NCI-H510A treated with DMSO at 0.1 percent for 48 hours (cell line): ENCODE measurements at regions not wholly inside any gene's neighbourhood (a gene's known extent, or its start where the extent isn't known, plus 50 kb on each side); places are given as distances from the start of the nearest gene placed in this dataset.

ENCODE experiments used
- DNase-seq: peaks from one replicate; lab custom pipeline; 2025; lab: John Stamatoyannopoulos, UW

- no peak for DNase-seq
Measured at GRCh38 chr10:3016016-3016415, 51.3 kb upstream of the PFKP start.

- no peak for DNase-seq
Measured at GRCh38 chr10:3014968-3015367, 52.4 kb upstream of the PFKP start.

DNA sequence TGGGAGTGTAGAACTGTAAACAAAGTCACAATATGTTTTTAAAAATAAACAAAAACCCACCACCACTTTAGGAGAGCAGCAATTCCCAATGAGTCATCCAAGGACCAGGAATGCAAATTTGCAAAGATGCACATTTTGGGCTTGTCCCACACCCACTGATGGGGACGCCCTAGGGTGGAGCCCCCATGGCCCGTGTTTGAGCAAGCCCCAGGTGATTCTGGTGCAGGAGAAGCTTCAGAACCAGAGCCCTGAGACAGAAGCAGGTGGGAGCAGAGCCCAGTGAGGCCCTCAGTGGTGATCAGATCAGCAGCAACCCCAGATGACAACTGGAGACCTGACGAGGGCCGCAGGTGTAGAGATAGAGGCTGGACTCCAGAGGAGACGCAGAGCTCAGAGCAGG is 55.1 kb upstream of the PFKP start:
- no peak for DNase-seq

- DNase-seq, result no peak
Measured at GRCh38 chr10:3010816-3011460, 56.4 kb upstream of the PFKP start.

GRCh38 chr10:3010334-3010733 is 57.0 kb upstream of the PFKP start:
- DNase-seq, result no peak

GRCh38 chr10:3009341-3009740 is 58.0 kb upstream of the PFKP start:
- no peak for DNase-seq

GRCh38 chr10:3008518-3009195 is 58.7 kb upstream of the PFKP start:
- no peak for DNase-seq

GRCh38 chr10:3006607-3007006 is 60.7 kb upstream of the PFKP start:
- no peak for DNase-seq

DNA sequence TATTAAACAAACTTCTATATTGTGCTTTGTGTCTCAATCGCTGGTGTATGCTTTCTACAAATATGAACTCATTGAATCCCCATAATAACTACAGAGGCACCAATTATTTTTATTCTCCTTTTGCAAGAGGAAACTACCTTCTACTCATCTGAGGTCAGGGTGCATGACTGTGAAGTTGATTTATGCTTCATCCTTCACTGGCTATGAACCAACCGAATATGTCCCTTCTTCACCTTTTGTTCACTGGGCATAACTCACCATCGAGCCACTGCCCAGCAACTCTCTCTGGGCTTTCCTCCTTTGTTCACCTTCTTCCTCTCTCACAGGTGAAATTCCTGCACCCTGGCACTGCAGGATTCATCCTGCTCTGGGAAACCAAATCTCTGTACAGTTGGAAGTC is 61.3 kb upstream of the PFKP start:
- no peak for DNase-seq

DNA sequence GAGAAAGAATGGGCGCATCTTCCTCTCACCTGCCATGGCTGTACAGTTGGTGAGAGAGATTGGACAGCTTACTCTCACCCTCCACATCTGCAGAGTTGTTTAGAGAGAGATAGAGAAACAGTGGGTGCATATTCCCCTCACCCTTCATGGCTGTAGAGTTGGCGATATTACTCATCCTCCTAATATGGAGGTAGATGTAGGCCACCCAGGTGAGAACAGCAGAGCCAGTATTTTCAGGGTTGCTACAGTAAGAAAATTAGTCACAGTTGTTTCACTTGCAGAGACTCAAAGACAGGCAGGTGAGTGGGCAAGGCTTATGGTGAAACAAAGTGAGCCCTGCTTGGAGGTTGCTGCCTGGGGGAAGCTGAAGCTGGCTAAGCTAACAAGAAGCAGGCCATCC is 65.0 kb upstream of the PFKP start:
- no peak for DNase-seq

DNA sequence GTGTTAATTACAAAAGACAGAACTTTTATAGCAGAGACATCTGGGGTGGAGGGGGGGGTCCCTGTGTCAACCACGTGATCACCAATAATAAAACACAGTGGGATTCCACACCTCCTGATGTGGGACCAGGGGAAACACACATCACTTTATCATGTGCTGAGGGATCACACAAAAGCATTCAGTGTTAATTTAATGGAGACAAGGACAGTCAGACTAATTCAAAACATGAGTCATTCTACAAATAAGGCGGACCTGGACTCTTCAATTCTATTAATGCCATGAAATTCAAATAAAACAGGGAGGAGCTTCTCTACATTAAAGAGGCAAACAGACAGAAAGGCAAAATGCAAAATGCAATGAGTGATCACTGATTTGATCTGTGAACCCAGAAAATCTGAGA is 67.3 kb upstream of the PFKP start:
- DNase-seq, result no peak

DNA sequence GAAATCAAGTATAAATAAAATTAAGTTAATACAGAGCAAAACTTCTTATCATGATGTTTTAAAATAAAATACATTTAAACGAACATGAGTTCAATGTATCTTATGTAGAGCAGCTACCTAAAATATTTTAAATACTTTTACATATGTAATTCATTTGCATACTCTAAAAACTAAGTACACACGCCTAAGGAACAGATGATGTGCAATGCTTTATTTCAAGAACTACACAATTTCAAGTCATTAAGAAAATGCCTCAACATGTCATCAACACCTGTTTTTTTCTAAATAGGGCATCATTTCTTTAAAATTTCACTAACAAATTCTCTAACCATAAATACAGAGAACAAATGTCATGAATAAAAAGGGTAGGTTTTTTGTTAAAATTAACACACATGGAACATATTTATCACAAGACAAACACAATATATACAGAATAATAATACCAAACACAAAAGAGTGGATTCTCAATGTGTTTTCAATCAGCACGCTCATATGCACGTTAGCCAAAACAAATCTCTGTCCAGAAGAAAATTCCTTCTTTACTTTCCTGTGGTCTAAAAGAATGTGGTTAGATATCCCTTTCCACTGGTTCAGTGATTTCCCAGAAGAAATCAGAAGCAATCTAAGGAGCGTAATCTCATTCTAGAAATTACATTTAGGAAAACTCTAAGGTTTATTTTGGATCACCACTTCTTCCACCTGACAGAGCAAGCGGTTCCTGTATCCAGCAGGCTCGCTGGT is 73.0 kb upstream of the PFKP start:
- no peak for DNase-seq

DNA sequence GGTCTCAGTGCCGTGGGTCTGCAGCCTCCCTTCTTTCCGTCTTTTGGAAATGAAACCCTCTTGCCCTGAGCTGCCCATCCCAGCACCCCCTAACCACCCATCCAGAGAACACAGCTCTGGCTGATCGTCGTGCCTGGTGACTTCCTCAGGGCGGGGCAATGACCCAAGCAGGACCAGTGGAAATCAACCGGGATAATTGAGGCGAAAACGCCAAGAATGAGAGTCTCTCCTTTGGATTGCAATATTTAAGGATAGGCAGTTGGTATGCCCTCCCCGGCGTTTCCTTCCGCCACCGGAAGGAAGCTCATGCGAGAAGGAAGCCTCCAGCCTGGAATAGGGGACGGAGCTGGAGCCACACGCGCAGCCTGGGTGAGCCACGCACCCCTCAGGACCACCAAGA is 73.7 kb upstream of the PFKP start:
- no peak for DNase-seq

- DNase-seq, result no peak
Measured at GRCh38 chr10:2992401-2993198, 74.7 kb upstream of the PFKP start.

DNA sequence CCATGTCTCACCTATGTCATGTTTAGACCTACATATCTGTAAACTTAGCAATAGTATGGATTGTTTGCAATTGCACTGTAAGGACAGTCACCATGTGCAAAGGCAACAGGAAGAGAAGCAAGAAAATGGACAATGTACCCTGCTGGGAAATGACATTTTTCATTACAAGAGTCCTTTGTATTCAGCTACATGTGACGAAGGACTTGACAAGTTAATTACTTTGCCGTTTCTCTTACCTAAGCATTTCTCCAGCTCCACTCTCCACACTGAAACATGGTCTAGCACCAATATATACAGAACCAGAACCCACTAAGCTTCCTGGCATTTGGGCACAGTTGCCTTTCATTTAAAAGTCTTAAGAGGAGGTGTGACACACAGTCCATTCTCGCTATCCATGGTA is 76.6 kb upstream of the PFKP start:
- DNase-seq, result no peak

DNA sequence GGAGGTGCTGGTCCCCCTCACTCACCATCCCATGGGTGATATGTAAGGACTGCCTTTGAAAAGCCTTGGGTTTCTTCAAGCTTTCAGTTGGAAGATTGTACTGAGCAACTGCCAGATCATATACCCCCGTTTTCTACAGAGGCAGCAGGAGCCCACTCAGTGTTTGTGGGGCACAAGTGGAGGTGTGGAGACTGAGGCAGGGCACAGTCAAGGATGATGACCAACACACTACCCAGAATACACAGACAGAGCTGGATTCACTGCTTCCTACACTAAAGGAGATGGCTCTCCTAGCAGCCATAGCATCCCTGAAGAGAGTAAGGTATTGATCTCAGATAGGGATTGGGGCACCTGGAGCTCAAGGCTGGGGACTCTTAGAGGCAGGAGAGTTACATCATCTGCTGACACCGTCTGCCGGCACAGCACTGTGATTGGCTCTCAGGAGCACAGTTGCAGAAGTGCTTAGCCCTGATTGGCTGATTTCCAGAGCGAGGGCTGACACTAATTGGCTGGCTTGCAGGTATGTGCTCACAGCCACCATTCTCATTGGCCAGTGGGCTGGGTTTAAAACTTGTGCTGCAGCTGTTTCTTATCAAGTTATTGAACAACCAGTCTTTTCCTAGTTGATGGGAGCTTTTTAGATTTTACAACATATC is 77.9 kb upstream of the PFKP start:
- DNase-seq, result no peak

DNA sequence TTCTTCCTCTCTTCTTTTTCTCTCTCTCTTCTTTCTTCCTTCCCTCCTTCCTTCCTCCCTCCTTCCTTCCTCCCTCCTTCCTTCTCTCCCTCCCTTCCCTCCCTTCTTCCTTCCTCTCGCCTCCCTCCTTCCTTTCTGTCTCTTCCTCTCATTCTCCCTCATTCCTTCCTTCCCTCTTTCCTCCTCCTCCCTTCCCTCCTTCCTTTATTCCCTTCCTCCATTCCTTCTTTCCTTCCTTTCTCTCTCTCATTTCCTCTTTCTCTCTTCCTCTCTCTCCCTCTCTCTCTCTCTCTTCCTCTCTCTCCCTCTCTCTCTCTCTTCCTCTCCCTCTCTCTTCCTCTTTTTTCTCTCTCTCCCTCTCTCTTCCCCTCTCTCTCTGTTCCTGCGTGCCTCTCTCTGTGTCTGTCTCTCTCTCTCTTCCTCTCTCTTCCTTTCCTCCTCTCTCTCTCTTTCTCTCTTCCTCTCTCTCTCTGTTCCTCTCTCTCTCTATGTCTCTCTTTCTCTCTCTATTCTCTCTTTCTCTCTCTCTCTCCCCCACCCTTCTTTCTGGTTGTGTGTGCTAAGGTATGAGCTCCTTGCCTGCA is 80.1 kb upstream of the PFKP start:
- no peak for DNase-seq

DNA sequence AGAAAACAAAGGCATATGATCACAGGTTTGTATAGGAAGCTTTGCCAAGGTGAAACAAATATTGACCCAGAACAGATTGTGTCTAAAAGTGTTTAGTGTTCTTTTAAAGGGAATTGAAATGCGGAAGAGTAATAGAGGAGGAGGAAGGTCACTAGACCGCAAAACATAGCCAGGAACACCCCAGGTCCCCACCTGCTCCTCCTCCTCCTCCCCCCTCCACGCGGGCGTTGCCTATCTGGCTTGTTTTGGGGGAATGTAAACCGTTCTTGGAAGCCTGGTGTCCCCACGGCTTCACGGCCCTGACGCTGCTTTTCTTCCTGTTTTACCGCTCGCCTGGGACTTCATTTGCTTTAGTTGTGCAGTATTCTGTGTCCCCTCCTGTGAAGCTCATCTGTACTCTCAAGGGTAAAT is 81.0 kb upstream of the PFKP start:
- no peak for DNase-seq

GRCh38 chr10:2985729-2986232 is 81.6 kb upstream of the PFKP start:
- DNase-seq, result no peak

DNA sequence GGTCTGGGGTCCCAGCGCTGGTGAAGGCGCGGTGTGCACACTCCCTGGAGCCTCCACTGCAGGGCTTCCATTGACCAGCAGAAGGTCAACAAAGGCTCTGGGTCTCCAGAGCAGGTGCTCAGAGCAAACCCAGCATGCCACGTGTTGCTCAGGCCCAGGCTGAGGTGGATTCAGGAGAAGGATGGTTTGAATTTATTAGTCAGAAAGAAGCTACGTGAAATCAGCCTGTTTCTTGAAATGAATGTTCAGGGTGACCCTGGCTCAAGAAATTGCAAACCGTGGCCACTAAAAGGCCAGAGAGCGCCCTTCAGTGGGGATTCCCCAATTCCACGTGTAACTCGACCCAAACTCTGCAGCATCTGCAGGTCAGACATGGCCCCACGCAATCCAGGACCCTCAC is 82.7 kb upstream of the PFKP start:
- no peak for DNase-seq

DNA sequence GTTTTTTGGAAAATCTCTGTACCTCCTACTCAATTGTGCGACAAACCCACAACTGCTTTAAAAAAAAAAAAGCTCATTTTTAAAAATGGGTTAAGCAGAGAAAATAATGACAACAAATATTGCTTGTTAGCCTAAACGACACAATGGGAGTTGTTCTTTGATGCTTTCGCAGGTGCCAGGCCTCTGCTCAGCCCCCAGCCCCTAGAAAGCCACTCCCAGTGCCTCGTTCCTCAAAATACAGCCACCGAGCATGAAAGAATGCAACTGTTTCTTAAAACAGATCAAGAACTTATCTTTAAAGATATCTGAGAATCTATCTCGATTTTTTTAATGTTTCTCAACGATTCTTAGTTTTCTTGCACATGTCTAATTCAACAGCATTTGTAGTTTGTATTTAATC is 85.2 kb upstream of the PFKP start:
- DNase-seq, result no peak
